Right atrium auricular region (tissue), 2 donors: ENCODE measurements at regions not wholly inside any gene's neighbourhood (a gene's known extent, or its start where the extent isn't known, plus 50 kb on each side); places are given as distances from the start of the nearest gene placed in this dataset.
A peak's percentile ranks its signal among the peaks of the same experiment; 100 is the strongest.

Experiments used
- DNase-seq: peaks from one replicate; pipeline ENCODE4 v3.0.0-alpha.2; 2019; ENCODE audit warnings: low spot score
- H3K27ac ChIP-seq, 2 donors: fragments of 200-600 bp; sonication (generic); 1 replicate in 1 of 2; 2 replicates in 1 of 2; pipeline ENCODE4 v1.5.1; 2016 to 2019
- H3K27me3 ChIP-seq, 2 donors: fragments of 200-600 bp; sonication (generic); one replicate each; pipeline versions ENCODE4 v1.5.1 to v1.6.0; 2017 to 2019
- H3K36me3 ChIP-seq: fragments of 200-600 bp; sonication (generic); one replicate; pipeline ENCODE4 v1.5.1; 2016
- H3K4me1 ChIP-seq, 2 donors: fragments of 200-600 bp; sonication (generic); one replicate each; pipeline versions ENCODE4 v1.5.1 to v1.6.0; 2017 to 2019
- H3K4me3 ChIP-seq, 2 donors: fragments of 200-600 bp; sonication (generic); 1 replicate in 1 of 2; 2 replicates in 1 of 2; pipeline ENCODE4 v1.5.1; 2017 to 2019; ENCODE audit warnings: mild to moderate bottlenecking in 1 of 2, moderate library complexity in 1 of 2
- H3K9me3 ChIP-seq, 2 donors: fragments of 200-600 bp; sonication (generic); one replicate each; pipeline ENCODE4 v1.5.1; 2019
- CTCF ChIP-seq, 2 donors: fragments of 200-600 bp; sonication (generic); IDR thresholded peaks; one replicate each; pipeline ENCODE4 v1.5.1; 2019; ENCODE audit warnings: antibody characterized with exemption in 2 of 2

- Histone ChIP-seq H3K27ac (no peak overlapping the region), H3K4me1 (peaks cover 0 to 11% of the 10 kb centered on the region in 2 donors), H3K9me3 (peaks cover 0 to 16% of the 10 kb centered on the region in 2 donors), H3K4me3 (no peak overlapping the region), H3K27me3 (no peaks in the 10 kb centered on the region), H3K36me3 (no peaks in the 10 kb centered on the region)
- DNase-seq, result no peak
- TF ChIP-seq CTCF (IDR thresholded peaks at IDR 0.05), result no peak
These were observed 185.5 kb upstream of the KCNN2 start for GRCh38 chr5:114176356-114176755.

- H3K4me3 ChIP-seq, result no peak overlapping the region
- no peaks in the 10 kb centered on the region for H3K27me3 ChIP-seq
- no peak for TF ChIP-seq CTCF (IDR thresholded peaks at IDR 0.05)
- peaks cover 0 to 3% of the 10 kb centered on the region in 2 donors for H3K9me3 ChIP-seq
- H3K27ac ChIP-seq, result peak overlapping the region; percentile 24 to 66
- H3K36me3 ChIP-seq, result no peaks in the 10 kb centered on the region
- H3K4me1 ChIP-seq, result peaks cover 0 to 11% of the 10 kb centered on the region in 2 donors
- DNase-seq, result no peak
These were observed 182.7 kb upstream of the KCNN2 start for GRCh38 chr5:114179134-114179533.

DNA sequence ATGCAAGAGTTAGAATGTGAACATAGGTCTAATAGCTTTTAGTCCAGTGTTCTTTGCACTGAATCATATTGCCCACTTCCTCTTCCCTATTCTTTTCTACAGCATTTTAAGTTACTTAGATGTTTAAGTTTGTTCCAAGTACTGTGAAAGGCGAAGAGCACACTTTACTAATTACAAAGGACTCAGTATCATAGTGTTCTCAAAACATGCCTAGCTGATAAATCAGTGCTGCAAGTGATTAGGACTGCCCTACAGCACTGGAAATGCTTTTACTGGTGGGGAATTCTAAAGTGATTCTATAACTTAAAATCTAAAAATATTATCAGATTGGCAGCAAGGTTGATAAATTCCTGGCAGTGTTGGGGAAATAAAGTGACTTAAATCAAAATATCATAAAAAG, 177.9 kb upstream of the KCNN2 start:
- no peak for TF ChIP-seq CTCF (IDR thresholded peaks at IDR 0.05)
- no peak for DNase-seq
- H3K9me3 ChIP-seq, result no peaks in the 10 kb centered on the region
- H3K27ac ChIP-seq, result peak overlapping the region in 1 of 2 donors; percentile 55
- no peak overlapping the region for H3K4me3 ChIP-seq
- H3K36me3 ChIP-seq, result no peaks in the 10 kb centered on the region
- H3K27me3 ChIP-seq, result no peaks in the 10 kb centered on the region
- peaks cover 0 to 7% of the 10 kb centered on the region in 2 donors for H3K4me1 ChIP-seq

DNA sequence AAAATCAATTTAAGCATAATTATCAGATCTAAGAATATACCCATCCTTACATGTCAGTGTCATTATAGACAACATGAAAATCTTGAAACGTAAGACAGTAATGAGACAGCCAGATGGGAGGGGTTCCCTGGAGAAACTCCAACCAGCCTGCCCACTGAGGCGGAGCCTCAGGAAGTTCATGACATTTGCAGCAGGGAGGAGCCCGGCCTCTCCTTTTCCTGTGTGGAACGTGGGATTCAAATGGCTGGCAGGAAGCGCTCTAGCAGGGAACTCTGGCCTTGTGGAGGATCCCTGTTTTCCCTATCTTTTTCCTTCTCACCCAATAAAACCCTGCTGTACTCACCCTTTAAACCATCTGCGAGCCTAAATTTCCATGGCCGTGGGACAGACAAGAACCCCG, 176.6 kb upstream of the KCNN2 start:
- peak overlapping the region; percentile 41 to 55 for H3K27ac ChIP-seq
- peak overlapping the region in 1 of 2 donors; percentile 1 for H3K4me3 ChIP-seq

DNA sequence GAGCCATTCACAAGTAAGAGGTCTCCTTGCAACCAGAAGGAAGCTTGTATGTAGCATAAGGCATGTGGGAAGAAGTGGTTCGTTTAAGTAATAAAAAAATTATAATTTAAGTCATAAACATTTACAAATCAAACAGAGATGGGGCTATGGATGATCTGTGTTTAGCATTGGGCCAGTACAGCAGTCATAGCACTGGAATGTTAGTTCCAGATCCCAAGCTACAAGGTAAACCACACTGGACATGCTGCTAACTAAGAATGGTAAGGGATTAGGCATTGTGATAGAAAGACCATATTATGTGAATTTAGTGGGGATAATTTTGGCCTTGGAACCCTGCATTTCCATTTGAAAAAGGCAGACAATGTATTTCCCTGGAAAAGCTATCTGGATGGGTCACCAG, 170.4 kb upstream of the KCNN2 start:
- Histone ChIP-seq H3K9me3 (no peaks in the 10 kb centered on the region), H3K4me1 (peaks cover 0 to 4% of the 10 kb centered on the region in 2 donors), H3K27me3 (no peaks in the 10 kb centered on the region), H3K27ac (peak overlapping the region in 1 of 2 donors; percentile 24), H3K4me3 (no peak overlapping the region), H3K36me3 (no peaks in the 10 kb centered on the region)
- no peak for TF ChIP-seq CTCF (IDR thresholded peaks at IDR 0.05)
- DNase-seq, result no peak

More for the DNA sequence above, 176.6 kb upstream of the KCNN2 start:
- H3K36me3 ChIP-seq, result no peaks in the 10 kb centered on the region
- DNase-seq, result no peak
- H3K27me3 ChIP-seq, result no peaks in the 10 kb centered on the region
- H3K4me1 ChIP-seq, result peaks cover 0 to 6% of the 10 kb centered on the region in 2 donors
- no peak for TF ChIP-seq CTCF (IDR thresholded peaks at IDR 0.05)
- H3K9me3 ChIP-seq, result no peaks in the 10 kb centered on the region

GRCh38 chr5:114192108-114192507, 169.8 kb upstream of the KCNN2 start:
- no peaks in the 10 kb centered on the region for H3K9me3 ChIP-seq
- H3K27me3 ChIP-seq, result no peaks in the 10 kb centered on the region
- H3K4me1 ChIP-seq, result peaks cover 0 to 4% of the 10 kb centered on the region in 2 donors
- no peak for TF ChIP-seq CTCF (IDR thresholded peaks at IDR 0.05)
- DNase-seq, result no peak
- H3K36me3 ChIP-seq, result no peaks in the 10 kb centered on the region
- no peak overlapping the region for H3K27ac ChIP-seq
- H3K4me3 ChIP-seq, result no peak overlapping the region
